ENCODE measurements at regions not wholly inside any gene's neighbourhood (a gene's known extent, or its start where the extent isn't known, plus 50 kb on each side); places are given as distances from the start of the nearest gene placed in this dataset.

DNA sequence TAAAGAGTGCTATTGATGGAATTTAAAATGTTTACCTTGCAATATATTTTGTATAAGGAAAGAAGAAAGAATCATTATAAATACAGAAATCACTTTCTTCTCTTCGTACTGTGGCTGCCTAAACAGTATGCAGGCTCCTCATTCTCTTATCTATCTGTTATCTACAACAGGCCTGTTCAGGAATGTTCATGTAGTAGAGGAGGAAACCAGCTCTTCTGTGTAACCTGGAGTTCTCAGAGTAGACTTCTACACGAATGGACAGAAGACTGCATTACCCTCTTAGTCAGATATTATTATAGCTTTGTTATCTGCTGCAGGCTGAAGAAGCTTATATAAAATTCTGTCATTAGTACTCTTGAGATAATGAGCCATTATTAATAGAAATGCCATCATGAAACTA lies 1225.9 kb upstream of the CNTN5 start:
- DNase-seq, result no peak
- Mint-ChIP-seq H3K36me3 (no peaks in the 10 kb centered on the region), H3K4me3 (no peak overlapping the region), H3K27ac (no peak overlapping the region), H3K9me3 (peaks cover 5% of the 10 kb centered on the region), H3K4me1 (no peaks in the 10 kb centered on the region), H3K27me3 (no peaks in the 10 kb centered on the region)

DNA sequence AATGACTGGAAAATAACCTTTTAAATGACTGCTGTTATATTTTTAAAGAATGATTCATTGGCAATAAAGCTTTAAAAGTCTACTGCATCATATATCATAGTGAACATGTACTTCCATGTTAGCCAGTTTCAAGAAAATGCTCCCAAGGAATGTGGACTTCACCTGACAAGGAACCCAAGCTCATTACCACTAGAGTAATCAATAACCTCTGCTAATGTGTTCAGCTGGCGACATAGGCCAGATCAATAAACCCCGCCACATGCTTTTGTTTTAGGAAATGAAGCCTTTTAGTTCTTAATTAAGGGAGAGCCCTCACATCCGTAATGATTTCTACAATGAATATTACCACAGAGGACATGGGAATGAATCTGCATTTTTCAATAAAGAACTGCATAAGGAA lies 1219.9 kb upstream of the CNTN5 start:
- H3K4me3 Mint-ChIP-seq, result no peak overlapping the region
- no peak overlapping the region for H3K27ac Mint-ChIP-seq
- H3K9me3 Mint-ChIP-seq, result no peaks in the 10 kb centered on the region
- no peak for DNase-seq
- H3K4me1 Mint-ChIP-seq, result no peaks in the 10 kb centered on the region
- no peaks in the 10 kb centered on the region for H3K27me3 Mint-ChIP-seq
- no peaks in the 10 kb centered on the region for H3K36me3 Mint-ChIP-seq

DNA sequence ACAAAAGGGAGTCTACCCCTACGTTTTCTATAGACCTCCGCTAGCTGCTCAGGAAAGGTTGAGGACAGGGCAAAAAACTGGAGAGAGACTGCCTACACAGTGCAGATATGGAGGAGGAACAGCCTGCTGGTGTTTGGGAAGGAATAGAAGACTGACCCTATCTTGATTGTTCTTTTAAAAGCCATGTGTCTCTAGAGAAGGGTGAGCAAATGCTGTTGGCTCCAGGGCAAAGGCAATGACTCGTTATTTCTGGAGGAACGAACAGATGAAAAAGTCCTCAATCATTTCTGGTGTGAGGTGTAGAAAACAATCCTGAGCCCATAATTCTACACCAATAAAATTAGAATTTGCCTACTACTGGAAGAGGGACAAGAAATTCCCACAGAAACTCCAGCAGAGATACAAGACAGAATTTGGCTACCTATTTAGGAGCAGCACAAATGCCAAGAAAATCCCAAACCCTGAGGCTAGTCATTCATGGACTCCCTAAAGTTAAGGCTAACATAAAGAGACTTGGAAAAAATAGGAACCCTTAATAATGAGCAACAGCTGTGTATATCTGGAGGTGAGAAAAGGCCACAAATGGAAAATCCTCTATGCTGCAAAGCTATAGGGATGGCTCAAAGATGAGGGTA lies 1206.3 kb upstream of the CNTN5 start:
- no peak overlapping the region for H3K27ac Mint-ChIP-seq
- H3K4me3 Mint-ChIP-seq, result no peak overlapping the region
- DNase-seq, result no peak
- H3K27me3 Mint-ChIP-seq, result no peaks in the 10 kb centered on the region
- H3K36me3 Mint-ChIP-seq, result no peaks in the 10 kb centered on the region
- H3K4me1 Mint-ChIP-seq, result no peaks in the 10 kb centered on the region
- H3K9me3 Mint-ChIP-seq, result peaks cover 12% of the 10 kb centered on the region

DNA sequence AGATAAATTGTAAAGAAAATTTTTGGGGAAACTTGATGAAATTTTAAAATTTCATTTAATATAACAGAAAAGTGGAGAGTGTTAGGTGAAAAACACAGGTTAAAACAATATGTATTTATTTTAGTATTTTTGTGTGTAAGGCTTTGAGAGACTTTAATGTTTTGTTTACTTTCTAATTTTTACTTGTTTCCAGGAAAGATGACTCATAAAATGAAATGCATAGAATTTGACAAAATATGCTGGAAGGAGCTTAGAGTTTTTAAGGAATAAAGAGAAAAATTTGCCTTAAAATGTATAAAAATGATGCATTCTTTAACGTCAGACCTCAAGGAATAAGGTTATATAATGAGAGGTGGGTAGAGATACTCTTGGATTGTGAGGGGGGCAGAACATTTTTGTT lies 1205.1 kb upstream of the CNTN5 start:
- H3K36me3 Mint-ChIP-seq, result no peaks in the 10 kb centered on the region
- peaks cover 12% of the 10 kb centered on the region for H3K9me3 Mint-ChIP-seq
- H3K27me3 Mint-ChIP-seq, result no peaks in the 10 kb centered on the region

DNA sequence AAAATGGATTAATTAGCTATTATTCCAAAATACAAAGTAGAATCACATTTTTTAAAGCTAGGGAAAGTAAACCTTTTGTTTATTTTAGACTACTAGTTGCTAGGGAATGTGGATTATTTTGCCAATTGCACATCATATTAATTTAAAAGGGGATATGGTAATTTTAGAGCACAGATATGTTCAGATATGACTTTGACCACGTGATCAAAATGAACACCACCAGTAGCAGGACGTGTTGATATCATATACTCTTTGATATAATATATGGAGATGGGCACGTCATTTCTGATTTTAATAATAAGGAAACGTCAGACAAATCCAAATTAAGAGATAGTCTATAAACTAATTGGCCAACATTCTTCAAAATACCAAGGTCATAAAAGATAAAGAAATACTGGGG lies 1188.3 kb upstream of the CNTN5 start:
- no peaks in the 10 kb centered on the region for H3K4me1 Mint-ChIP-seq

More for the DNA sequence above, 1205.1 kb upstream of the CNTN5 start:
- no peaks in the 10 kb centered on the region for H3K4me1 Mint-ChIP-seq
- H3K4me3 Mint-ChIP-seq, result no peak overlapping the region
- no peak for DNase-seq
- H3K27ac Mint-ChIP-seq, result no peak overlapping the region

DNA sequence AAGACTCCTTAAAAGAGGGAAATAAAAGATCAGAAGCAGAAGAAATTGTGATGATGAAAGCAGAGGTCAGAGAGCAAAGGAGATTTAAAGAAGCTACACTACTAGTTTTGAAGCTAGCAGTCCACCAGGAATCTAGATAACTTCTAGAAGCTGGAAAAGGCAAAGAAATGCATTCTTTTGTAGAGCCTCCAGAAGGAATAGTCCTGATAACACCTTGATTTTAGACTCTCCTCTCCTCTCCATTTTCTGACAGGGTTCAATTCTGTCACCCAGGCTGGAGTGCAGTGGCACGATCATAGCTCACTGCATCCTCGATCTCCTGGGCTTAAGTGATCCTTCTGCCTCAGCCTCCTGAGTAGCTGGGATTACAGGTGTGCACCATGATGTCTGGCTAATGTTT lies 1187.3 kb upstream of the CNTN5 start:
- Mint-ChIP-seq H3K4me1 (no peaks in the 10 kb centered on the region), H3K27me3 (no peaks in the 10 kb centered on the region), H3K27ac (no peak overlapping the region), H3K9me3 (peaks cover 8% of the 10 kb centered on the region), H3K36me3 (no peaks in the 10 kb centered on the region), H3K4me3 (no peak overlapping the region)
- DNase-seq, result no peak

More for the DNA sequence above, 1188.3 kb upstream of the CNTN5 start:
- no peaks in the 10 kb centered on the region for H3K27me3 Mint-ChIP-seq
- peaks cover 8% of the 10 kb centered on the region for H3K9me3 Mint-ChIP-seq
- no peak overlapping the region for H3K4me3 Mint-ChIP-seq
- no peak overlapping the region for H3K27ac Mint-ChIP-seq
- DNase-seq, result no peak
- no peaks in the 10 kb centered on the region for H3K36me3 Mint-ChIP-seq

DNA sequence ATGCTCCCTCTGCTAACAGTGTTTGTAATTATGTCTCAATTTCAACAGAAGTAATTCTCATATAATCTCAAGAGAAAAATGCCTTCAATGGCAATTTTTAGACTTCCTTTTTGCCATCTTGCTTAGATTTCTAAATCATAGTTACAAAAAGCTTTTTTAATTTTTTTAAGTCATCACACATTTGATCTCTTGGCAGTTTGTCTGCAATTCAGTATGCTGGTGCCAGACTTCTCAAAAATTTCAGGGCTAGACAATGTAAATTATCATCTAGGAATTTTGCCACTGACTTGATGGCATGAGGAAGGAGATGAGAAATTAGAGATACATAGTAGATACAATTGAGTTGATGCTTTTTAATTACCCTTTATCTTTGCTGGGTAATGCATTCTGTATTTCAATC lies 1176.7 kb upstream of the CNTN5 start:
- no peak for DNase-seq
- Mint-ChIP-seq H3K4me1 (no peaks in the 10 kb centered on the region), H3K9me3 (no peaks in the 10 kb centered on the region), H3K36me3 (no peaks in the 10 kb centered on the region), H3K27me3 (no peaks in the 10 kb centered on the region), H3K27ac (no peak overlapping the region), H3K4me3 (no peak overlapping the region)

DNA sequence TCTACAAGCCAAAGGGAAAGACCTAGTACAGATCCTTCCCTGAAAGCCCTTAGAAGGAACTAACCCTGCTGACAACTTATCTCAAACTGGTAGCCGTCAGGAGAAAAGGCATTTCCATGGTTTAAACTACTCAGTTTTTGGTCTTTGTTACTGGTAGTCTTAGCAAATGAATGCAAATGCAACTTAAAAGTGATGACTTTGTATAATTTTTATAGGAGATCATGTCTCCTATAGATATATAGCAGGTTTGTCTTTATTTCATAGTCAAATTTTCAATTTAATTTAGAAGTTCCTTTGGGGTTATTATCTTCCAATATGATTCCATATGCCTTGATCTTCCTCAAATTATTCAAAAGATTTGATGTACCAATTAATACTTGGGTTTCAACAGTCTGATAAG lies 1173.0 kb upstream of the CNTN5 start:
- H3K27me3 Mint-ChIP-seq, result no peaks in the 10 kb centered on the region
- H3K27ac Mint-ChIP-seq, result no peak overlapping the region
- peaks cover 2% of the 10 kb centered on the region for H3K9me3 Mint-ChIP-seq
- H3K4me1 Mint-ChIP-seq, result no peaks in the 10 kb centered on the region
- H3K4me3 Mint-ChIP-seq, result no peak overlapping the region
- no peaks in the 10 kb centered on the region for H3K36me3 Mint-ChIP-seq
- no peak for DNase-seq

DNA sequence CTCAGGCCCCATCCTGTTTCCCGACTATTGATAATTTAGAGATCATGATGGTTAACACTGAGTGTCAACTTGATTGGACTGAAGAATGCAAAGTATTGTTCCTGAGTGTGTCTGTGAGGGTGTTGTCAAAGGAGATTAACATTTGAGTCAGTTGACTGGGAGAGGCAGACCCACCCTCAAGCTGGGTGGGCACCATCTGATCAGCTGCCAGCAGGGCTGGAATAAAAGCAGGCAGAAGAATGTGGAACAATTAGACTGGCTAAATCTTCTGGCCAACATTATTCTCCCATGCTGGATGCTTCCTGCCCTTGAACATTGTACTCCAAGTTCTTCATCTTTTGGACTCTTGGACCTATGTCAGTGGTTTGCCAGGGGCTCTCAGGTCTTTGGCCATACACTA lies 1170.0 kb upstream of the CNTN5 start:
- Mint-ChIP-seq H3K36me3 (no peaks in the 10 kb centered on the region), H3K4me3 (no peak overlapping the region), H3K27me3 (no peaks in the 10 kb centered on the region), H3K27ac (no peak overlapping the region), H3K4me1 (no peaks in the 10 kb centered on the region), H3K9me3 (peaks cover 2% of the 10 kb centered on the region)
- no peak for DNase-seq

DNA sequence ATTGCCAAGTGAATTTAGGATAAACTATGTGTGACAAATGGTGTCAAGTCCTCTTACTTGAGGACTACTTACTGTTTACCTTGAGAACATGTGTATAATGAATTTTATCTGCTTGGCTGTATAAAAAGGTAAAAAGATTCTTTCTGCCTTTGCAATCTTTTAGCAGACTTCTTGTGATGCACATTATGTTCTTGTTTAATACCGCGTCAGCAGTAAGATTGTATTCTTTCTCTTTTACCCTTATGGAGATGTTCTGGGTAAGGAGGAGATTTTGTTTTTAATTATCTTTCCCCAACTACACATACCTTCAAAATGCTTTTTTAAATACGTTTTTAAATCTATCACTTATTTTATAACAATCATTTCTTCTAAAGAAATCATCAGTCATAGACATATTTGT lies 1166.4 kb upstream of the CNTN5 start:
- Mint-ChIP-seq H3K4me1 (no peaks in the 10 kb centered on the region), H3K4me3 (no peak overlapping the region), H3K27me3 (no peaks in the 10 kb centered on the region), H3K27ac (no peak overlapping the region), H3K9me3 (peaks cover 2% of the 10 kb centered on the region), H3K36me3 (no peaks in the 10 kb centered on the region)
- no peak for DNase-seq

DNA sequence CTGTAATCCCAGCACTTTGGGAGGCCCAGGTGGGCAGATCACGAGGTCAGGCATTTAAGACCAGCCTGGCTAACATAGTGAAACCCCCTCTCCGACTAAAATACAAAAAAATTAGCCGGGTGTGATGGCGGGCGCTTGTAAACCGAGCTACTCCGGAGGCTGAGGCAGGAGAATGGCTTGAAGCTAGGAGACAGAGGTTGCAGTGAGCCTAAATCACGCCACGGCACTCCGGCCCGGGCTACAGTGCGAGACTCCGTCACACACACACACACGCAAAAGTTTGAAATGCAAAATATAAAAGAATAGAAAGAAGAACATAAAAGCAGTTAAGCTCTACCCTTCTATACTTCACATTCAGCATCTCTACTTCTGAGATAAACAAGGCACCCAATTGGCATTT lies 1165.9 kb upstream of the CNTN5 start:
- H3K9me3 Mint-ChIP-seq, result no peaks in the 10 kb centered on the region
- H3K27ac Mint-ChIP-seq, result no peak overlapping the region
- H3K4me1 Mint-ChIP-seq, result no peaks in the 10 kb centered on the region
- DNase-seq, result no peak
- H3K36me3 Mint-ChIP-seq, result no peaks in the 10 kb centered on the region
- H3K4me3 Mint-ChIP-seq, result no peak overlapping the region
- H3K27me3 Mint-ChIP-seq, result no peaks in the 10 kb centered on the region

DNA sequence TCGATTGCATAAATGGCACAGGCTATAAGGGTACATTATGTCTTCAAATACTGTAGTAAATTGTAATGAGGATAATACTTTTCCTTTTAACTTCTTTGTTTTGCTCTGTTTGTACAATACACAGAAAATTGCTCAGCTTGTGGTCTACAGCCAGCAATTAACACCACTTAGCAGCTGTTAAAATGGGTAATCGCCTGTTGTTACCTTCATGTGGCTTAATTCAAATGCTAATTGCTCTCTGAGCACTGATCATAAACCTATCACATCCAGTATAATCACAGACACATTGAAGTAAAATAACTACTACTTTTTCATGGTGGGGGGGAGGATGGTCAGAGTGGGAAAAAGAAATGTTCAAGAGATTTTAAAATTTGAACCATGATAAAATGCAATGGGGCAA lies 1164.1 kb upstream of the CNTN5 start:
- Mint-ChIP-seq H3K27me3 (no peaks in the 10 kb centered on the region), H3K9me3 (no peaks in the 10 kb centered on the region), H3K4me1 (no peaks in the 10 kb centered on the region), H3K27ac (no peak overlapping the region), H3K36me3 (no peaks in the 10 kb centered on the region), H3K4me3 (no peak overlapping the region)
- DNase-seq, result no peak

DNA sequence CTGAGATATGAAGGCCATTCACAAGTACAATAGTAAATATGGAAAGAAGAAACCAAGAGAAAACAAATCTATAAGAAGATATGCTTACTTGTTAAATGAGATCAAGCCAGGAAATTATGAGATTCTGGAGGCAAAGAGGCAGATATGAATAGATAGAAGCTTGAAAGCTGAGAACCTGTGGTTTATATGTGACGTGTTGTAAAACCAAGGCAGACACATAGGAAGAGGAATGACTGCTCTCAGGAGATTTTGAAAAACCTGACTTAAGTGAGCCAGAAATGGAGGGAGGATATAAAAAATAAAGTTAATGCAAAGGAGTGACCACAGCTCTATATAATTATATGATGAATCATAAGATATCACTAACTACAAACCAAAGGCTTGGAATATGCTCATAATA lies 1160.5 kb upstream of the CNTN5 start:
- Mint-ChIP-seq H3K36me3 (no peaks in the 10 kb centered on the region), H3K9me3 (peaks cover 3% of the 10 kb centered on the region), H3K4me3 (no peak overlapping the region), H3K4me1 (no peaks in the 10 kb centered on the region), H3K27ac (no peak overlapping the region), H3K27me3 (no peaks in the 10 kb centered on the region)
- DNase-seq, result no peak

DNA sequence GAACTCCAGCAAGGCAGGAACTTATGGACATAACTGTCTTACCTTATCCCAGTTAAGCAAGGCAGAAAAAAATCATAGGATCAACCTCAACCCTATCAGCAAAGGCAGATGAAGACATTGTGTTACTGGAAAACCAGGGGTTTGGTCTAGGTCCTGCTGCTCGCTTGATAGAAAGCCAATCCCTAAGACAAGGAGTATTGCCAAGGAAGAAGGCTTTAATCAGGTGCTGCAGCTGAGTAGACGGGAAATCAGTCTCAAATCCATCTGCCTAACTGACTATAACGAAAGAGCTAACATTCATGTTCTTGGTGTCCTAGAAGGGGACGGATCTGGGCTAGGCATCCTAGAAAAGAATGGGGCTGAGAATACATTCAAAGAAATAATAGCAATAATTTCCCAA lies 1158.7 kb upstream of the CNTN5 start:
- Mint-ChIP-seq H3K27me3 (no peaks in the 10 kb centered on the region), H3K27ac (no peak overlapping the region), H3K4me3 (no peak overlapping the region), H3K4me1 (no peaks in the 10 kb centered on the region), H3K36me3 (no peaks in the 10 kb centered on the region), H3K9me3 (peaks cover 3% of the 10 kb centered on the region)
- no peak for DNase-seq

DNA sequence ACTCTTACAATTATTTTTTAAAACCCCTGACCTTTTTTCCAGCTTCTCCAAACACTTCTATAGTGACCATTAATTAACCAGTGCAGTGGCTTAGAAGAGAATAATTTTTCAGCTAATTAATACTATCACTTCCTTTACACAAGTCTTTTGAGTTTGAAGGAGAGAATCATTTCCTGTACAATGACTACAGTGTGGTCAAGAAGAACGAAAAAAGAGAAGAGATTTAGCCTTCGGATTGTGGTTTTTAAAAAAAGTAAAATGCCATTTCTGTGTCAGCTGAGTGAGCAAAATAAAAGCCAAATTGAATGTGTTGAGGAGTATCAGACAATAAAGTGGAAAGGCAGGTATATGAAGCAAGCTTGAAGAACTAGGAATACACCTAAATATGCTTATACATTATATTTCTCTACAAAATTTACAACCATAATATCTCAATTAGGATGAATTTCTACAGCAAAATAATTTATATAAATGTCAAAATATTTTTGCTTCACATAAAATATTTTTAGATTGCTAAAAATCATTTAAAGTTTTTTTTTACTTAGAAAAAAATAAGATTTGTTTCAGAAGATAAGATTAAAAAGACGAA lies 1155.2 kb upstream of the CNTN5 start:
- H3K9me3 Mint-ChIP-seq, result peaks cover 7% of the 10 kb centered on the region
- no peaks in the 10 kb centered on the region for H3K36me3 Mint-ChIP-seq
- no peak for DNase-seq
- no peaks in the 10 kb centered on the region for H3K27me3 Mint-ChIP-seq
- no peak overlapping the region for H3K27ac Mint-ChIP-seq
- H3K4me1 Mint-ChIP-seq, result no peaks in the 10 kb centered on the region
- no peak overlapping the region for H3K4me3 Mint-ChIP-seq

DNA sequence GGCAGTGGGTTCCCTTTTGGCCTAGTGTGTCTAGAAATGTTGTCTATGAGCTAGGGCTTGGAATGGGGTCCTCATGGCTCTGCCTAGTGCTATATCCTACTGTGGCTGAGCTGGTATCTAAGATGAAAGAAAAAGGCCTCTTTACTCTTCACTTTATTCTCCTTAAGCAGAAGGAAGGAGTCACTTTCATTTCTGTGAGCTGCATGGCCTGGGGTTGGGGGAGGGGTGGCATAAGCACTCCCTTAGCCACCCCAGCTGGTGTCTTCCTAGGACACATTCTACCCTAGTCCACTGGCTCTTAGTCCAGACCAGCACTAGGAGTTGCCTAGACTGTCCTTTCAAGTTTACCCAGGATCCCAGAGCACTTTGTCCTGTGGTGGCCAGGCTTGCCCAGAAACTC lies 1148.9 kb upstream of the CNTN5 start:
- no peaks in the 10 kb centered on the region for H3K27me3 Mint-ChIP-seq
- no peak overlapping the region for H3K27ac Mint-ChIP-seq
- peaks cover 4% of the 10 kb centered on the region for H3K9me3 Mint-ChIP-seq
- no peak for DNase-seq
- no peak overlapping the region for H3K4me3 Mint-ChIP-seq
- H3K4me1 Mint-ChIP-seq, result no peaks in the 10 kb centered on the region
- H3K36me3 Mint-ChIP-seq, result no peaks in the 10 kb centered on the region
